Astrocyte (in vitro differentiated cells and primary cell): ENCODE measurements at regions not wholly inside any gene's neighbourhood (a gene's known extent, or its start where the extent isn't known, plus 50 kb on each side); places are given as distances from the start of the nearest gene placed in this dataset.

Source experiments
- DNase-seq: peaks from one replicate; pipeline ENCODE4 v3.0.0-alpha.2; 2010; ENCODE audit warnings: low read depth
- FAIRE-seq: peaks from 2 replicates; lab custom pipeline; 2011; peaks lifted over from hg19 to GRCh38; lab: Jason Lieb, UNC
- H2AFZ ChIP-seq: 2 replicates; pipeline ENCODE4 v1.6.0; 2012; ENCODE audit warnings: low read depth, low read length, inconsistent platforms
- H3K27ac ChIP-seq: 2 replicates; pipeline ENCODE4 v1.5.1; 2011; ENCODE audit warnings: low read depth, low read length, inconsistent platforms
- H3K27me3 ChIP-seq: 2 replicates; pipeline ENCODE4 v1.6.0; 2011; ENCODE audit warnings: low read length, inconsistent platforms; ENCODE audit not compliant: insufficient read depth
- H3K36me3 ChIP-seq: 2 replicates; pipeline ENCODE4 v1.5.1; 2011; ENCODE audit warnings: low read length, inconsistent platforms; ENCODE audit not compliant: insufficient read depth
- H3K4me1 ChIP-seq: 2 replicates; pipeline ENCODE4 v1.5.1; 2011; ENCODE audit warnings: low read length, inconsistent platforms; ENCODE audit not compliant: insufficient read depth
- H3K4me2 ChIP-seq: 2 replicates; pipeline ENCODE4 v1.6.0; 2012; ENCODE audit warnings: low read length, inconsistent platforms
- H3K4me3 ChIP-seq: 2 replicates; pipeline ENCODE4 v1.5.1; 2011; ENCODE audit warnings: low read depth, mild to moderate bottlenecking, low read length, inconsistent platforms; ENCODE audit not compliant: insufficient read depth
- H3K79me2 ChIP-seq: 2 replicates; pipeline ENCODE4 v1.6.0; 2012; ENCODE audit warnings: mild to moderate bottlenecking, low read length, inconsistent platforms; ENCODE audit not compliant: insufficient read depth
- H3K9ac ChIP-seq: 2 replicates; pipeline ENCODE4 v1.6.0; 2012; ENCODE audit warnings: mild to moderate bottlenecking, low read length, inconsistent platforms
- H3K9me3 ChIP-seq: 2 replicates; pipeline ENCODE4 v1.5.1; 2012; ENCODE audit warnings: low read depth, mild to moderate bottlenecking, low read length, inconsistent platforms; ENCODE audit not compliant: insufficient read depth
- H4K20me1 ChIP-seq: 2 replicates; pipeline ENCODE4 v1.6.0; 2012; ENCODE audit warnings: low read length, inconsistent platforms; ENCODE audit not compliant: insufficient read depth
- H3K27ac Mint-ChIP-seq: one replicate; pipeline ENCODE4 v1.8.0; 2021; ENCODE audit warnings: mild to moderate bottlenecking, mixed read lengths; ENCODE audit not compliant: unreplicated experiment
- H3K27me3 Mint-ChIP-seq: one replicate; pipeline ENCODE4 v1.8.0; 2021; ENCODE audit warnings: low read depth, mixed read lengths; ENCODE audit not compliant: unreplicated experiment
- H3K36me3 Mint-ChIP-seq: one replicate; pipeline ENCODE4 v1.8.0; 2021; ENCODE audit warnings: low read depth, mixed read lengths; ENCODE audit not compliant: unreplicated experiment
- H3K4me1 Mint-ChIP-seq: one replicate; pipeline ENCODE4 v1.8.0; 2021; ENCODE audit warnings: low read depth, mixed read lengths; ENCODE audit not compliant: unreplicated experiment
- H3K4me3 Mint-ChIP-seq: one replicate; pipeline ENCODE4 v1.8.0; 2021; ENCODE audit warnings: mild to moderate bottlenecking, moderate library complexity, mixed read lengths; ENCODE audit not compliant: unreplicated experiment
- H3K9me3 Mint-ChIP-seq: one replicate; pipeline ENCODE4 v1.8.0; 2021; ENCODE audit warnings: mild to moderate bottlenecking, mixed read lengths; ENCODE audit not compliant: unreplicated experiment
- EZH2 ChIP-seq: IDR thresholded peaks from 2 replicates; pipeline ENCODE4 v1.6.1; 2012; ENCODE audit warnings: mild to moderate bottlenecking, low read length, inconsistent platforms; ENCODE audit not compliant: insufficient read depth
- TF ChIP-seq, protein P1 (sequence below): IDR thresholded peaks from 2 replicates; pipeline ENCODE4 v1.5.1; 2011; ENCODE audit warnings: low read depth, mild to moderate bottlenecking, inconsistent platforms, low read length, moderate library complexity; ENCODE audit not compliant: insufficient read depth

DNA sequence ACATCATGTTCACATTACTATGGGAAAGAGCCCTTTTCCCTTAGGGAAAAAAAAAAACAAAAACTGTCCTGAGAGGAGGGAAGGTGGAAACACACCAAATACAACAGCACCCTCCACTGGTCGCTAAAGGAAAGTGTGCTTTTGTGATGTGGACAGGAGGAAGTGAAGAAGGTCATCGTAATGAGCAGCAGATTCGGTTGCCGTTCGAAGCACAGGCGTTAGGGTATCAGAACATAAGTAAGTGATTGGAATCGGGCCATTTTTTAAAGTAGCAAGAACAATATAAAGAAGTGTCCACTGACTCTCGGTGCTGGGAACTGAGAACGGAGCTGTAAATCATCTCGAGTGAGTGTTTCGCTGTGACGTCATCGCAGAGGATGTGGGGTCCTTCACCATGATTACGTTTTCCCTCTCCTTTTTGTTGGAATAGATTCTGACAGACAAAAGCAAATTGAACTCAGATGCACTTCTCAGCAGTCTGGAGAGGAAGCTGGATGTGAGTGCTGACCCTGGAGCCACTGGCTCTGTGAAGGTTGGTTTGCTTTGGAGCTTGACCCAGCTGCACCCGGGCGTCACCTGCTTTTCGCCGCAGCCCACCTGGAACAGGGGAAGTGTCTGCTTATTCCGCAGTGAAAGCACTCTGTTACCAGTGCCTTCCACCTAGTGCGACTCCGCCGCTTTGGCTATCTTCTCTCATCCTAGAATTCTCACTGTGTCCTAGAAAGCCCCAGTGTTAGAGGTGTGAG, 203.6 kb upstream of the GMDS start:
- Histone ChIP-seq H3K9me3 (no peaks in the 10 kb centered on the region), H2AFZ (peak overlapping the region; percentile 37), H3K4me2 (peak overlapping the region; percentile 80), H3K27me3 (peaks cover 15% of the 10 kb centered on the region), H3K27ac (no peak overlapping the region), H3K36me3 (no peaks in the 10 kb centered on the region), H3K4me1 (no peaks in the 10 kb centered on the region), H3K4me3 (peak overlapping the region; percentile 53), H3K79me2 (no peaks in the 10 kb centered on the region), H4K20me1 (no peaks in the 10 kb centered on the region), H3K9ac (peak overlapping the region; percentile 25)
- H3K4me3 Mint-ChIP-seq, result peak overlapping the region; percentile 60
- no peak overlapping the region for H3K27ac Mint-ChIP-seq
- H3K36me3 Mint-ChIP-seq, result peaks cover 3% of the 10 kb centered on the region
- peaks cover 3% of the 10 kb centered on the region for H3K4me1 Mint-ChIP-seq
- DNase-seq (peak; percentile 62), FAIRE-seq (no peak)
- peaks cover 4% of the 10 kb centered on the region for H3K9me3 Mint-ChIP-seq
- peaks cover 25% of the 10 kb centered on the region for H3K27me3 Mint-ChIP-seq
- no peak for TF ChIP-seq EZH2
- TF ChIP-seq, protein P1, sequence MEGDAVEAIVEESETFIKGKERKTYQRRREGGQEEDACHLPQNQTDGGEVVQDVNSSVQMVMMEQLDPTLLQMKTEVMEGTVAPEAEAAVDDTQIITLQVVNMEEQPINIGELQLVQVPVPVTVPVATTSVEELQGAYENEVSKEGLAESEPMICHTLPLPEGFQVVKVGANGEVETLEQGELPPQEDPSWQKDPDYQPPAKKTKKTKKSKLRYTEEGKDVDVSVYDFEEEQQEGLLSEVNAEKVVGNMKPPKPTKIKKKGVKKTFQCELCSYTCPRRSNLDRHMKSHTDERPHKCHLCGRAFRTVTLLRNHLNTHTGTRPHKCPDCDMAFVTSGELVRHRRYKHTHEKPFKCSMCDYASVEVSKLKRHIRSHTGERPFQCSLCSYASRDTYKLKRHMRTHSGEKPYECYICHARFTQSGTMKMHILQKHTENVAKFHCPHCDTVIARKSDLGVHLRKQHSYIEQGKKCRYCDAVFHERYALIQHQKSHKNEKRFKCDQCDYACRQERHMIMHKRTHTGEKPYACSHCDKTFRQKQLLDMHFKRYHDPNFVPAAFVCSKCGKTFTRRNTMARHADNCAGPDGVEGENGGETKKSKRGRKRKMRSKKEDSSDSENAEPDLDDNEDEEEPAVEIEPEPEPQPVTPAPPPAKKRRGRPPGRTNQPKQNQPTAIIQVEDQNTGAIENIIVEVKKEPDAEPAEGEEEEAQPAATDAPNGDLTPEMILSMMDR, result peak; percentile 84

DNA sequence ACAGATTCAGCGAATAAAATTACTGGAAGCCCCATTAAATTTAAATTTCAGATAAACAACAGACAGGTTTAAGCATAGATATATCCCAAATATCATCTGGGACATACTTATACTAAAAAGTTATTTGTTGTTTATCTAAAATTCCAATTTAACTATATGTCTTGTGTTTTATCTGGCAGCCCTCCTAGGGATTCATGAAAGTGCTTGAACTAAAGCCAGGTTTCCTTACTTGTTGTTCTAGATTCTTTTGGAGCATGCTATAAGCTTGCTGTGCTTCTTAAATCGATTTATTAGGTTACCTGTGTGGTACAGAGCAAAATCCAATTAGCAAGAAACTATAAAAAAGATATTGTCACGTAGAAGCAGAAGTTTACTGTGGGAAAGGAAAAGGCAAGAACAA, 202.5 kb upstream of the GMDS start:
- Histone ChIP-seq H3K9ac (no peak overlapping the region), H3K27ac (no peak overlapping the region), H4K20me1 (no peaks in the 10 kb centered on the region), H3K79me2 (no peaks in the 10 kb centered on the region), H3K27me3 (peaks cover 15% of the 10 kb centered on the region), H2AFZ (no peak overlapping the region), H3K9me3 (no peaks in the 10 kb centered on the region), H3K4me1 (no peaks in the 10 kb centered on the region), H3K36me3 (no peaks in the 10 kb centered on the region), H3K4me3 (no peak overlapping the region), H3K4me2 (no peak overlapping the region)
- Mint-ChIP-seq H3K27ac (no peak overlapping the region), H3K4me1 (peaks cover 3% of the 10 kb centered on the region), H3K27me3 (peaks cover 22% of the 10 kb centered on the region), H3K36me3 (peaks cover under 1% of the 10 kb centered on the region), H3K9me3 (peaks cover 3% of the 10 kb centered on the region), H3K4me3 (no peak overlapping the region)
- FAIRE-seq (no peak), DNase-seq (no peak)
- TF ChIP-seq EZH2, result no peak
- TF ChIP-seq, protein P1, result no peak

DNA sequence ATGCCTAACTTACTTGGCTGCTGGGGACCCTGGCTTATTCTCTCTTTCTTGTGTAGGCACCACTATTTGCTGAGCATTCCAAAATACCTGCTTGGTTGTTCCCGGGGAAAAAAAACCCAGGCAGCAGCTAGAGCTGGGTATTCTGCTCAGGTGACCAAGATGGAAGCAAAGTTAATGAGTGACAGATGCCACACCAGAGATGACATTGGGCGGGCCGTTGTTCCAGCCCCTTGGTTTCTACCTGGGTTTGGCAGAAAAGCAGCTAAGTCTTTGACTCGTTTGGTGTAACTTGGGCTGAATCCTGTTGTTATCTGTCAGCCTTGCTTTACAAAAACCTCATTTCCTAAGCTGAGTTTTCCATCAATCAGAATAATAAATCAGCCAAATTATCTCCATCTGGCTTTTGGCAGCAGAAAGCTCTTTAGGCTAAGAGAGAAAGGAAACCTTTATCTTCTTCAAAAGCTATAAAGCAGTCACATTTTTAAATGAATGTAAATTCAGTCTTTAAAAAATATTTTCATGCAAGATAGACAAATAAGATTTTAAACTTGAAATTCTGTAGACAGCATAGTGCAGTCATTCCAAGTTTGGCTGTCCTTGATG, 202.0 kb upstream of the GMDS start:
- Histone ChIP-seq H3K79me2 (no peaks in the 10 kb centered on the region), H3K27ac (no peak overlapping the region), H3K9ac (no peak overlapping the region), H4K20me1 (no peaks in the 10 kb centered on the region), H3K4me2 (no peak overlapping the region), H3K27me3 (peaks cover 15% of the 10 kb centered on the region), H2AFZ (no peak overlapping the region), H3K36me3 (no peaks in the 10 kb centered on the region), H3K4me1 (no peaks in the 10 kb centered on the region), H3K9me3 (no peaks in the 10 kb centered on the region), H3K4me3 (no peak overlapping the region)
- DNase-seq, result no peak
- Mint-ChIP-seq H3K4me1 (peaks cover 3% of the 10 kb centered on the region), H3K36me3 (no peaks in the 10 kb centered on the region), H3K4me3 (no peak overlapping the region), H3K27ac (no peak overlapping the region), H3K9me3 (peaks cover 1% of the 10 kb centered on the region), H3K27me3 (peaks cover 21% of the 10 kb centered on the region)
- FAIRE-seq, result no peak
- no peak for TF ChIP-seq EZH2
- TF ChIP-seq, protein P1, result no peak
